Limb (tissue), 2 donors: ENCODE measurements at regions not wholly inside any gene's neighbourhood (a gene's known extent, or its start where the extent isn't known, plus 50 kb on each side); places are given as distances from the start of the nearest gene placed in this dataset.

Experiments
- DNase-seq, 2 donors: peaks; one replicate each; pipeline ENCODE4 v3.0.0-alpha.2; 2016; ENCODE audit errors: extremely low spot score in 2 of 2

GRCh38 chr12:124504273-124505000 is 63.0 kb downstream of the NCOR2 start:
- no peak for DNase-seq

DNA sequence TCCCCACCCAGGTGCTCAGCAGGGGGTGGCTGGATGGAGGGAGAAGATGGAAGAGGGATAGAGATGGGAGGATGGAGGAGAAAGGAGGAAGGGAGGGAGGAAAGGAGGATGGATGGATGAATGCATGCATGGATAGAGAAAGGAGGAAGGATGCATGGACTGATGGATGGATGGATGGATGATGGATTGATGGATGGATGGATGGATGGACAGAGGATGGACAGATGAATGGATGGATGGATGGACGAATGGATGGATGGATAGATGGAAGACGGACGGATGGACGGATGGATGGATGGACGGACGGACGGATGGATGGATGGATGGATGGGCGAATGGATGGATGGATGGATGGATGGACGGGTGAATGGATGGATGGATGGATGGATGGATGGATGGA is 64.1 kb downstream of the NCOR2 start:
- no peak for DNase-seq

DNA sequence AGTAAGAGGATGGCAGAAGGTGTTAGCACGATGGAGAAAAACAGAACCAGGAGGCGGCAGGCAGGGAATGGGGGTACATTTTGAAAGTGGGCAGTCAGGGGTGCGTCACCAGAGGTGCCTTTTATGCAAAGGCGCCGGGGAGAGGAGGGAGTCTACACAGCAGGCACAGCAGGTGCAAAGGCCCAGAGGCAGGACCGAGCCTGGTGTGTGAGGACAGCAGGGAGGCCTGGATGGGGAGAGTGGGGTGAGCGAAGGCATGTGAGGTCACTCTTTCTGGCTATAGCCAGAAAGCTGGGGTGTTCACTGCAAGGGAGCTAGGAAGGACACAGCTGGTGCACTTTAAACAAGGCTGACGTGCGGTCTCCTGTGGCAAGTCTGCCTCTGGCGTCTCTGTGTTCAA is 65.0 kb downstream of the NCOR2 start:
- DNase-seq = no peak

- no peak for DNase-seq
Measured at GRCh38 chr12:124501827-124502226, 65.6 kb downstream of the NCOR2 start.

- peak in 1 of 2 donors; percentile 56 for DNase-seq
Measured at GRCh38 chr12:124501112-124501561, 66.3 kb downstream of the NCOR2 start.

GRCh38 chr12:124499898-124500244 is 67.5 kb downstream of the NCOR2 start:
- no peak for DNase-seq

DNA sequence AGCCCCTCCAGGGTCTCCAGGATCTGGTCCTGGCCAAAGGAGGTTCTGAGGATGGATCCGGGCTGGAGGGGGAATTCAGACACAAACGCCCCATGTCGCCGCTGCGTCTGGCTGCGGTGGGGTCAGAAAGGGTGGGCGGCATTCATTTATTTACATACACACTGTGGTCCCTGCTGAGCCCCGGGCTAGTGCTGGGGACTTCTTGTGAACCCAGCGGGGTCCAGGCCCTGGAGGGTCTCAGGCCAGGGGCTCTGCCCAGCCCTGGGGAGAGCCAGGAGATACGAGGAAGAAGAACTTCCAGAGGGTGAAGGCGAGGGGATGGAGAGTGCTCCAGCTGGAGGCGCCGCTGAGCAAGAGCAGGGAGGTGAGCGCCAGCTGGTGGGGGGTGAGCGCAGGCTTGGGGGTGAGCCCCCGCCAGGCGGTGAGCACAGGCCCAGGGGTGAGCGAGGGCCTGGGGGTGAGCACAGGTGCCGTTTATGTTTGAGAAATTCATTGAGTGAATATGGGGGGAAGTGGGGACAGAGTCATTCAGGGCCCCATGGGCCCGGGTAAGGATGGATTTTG is 68.1 kb downstream of the NCOR2 start:
- no peak for DNase-seq

DNA sequence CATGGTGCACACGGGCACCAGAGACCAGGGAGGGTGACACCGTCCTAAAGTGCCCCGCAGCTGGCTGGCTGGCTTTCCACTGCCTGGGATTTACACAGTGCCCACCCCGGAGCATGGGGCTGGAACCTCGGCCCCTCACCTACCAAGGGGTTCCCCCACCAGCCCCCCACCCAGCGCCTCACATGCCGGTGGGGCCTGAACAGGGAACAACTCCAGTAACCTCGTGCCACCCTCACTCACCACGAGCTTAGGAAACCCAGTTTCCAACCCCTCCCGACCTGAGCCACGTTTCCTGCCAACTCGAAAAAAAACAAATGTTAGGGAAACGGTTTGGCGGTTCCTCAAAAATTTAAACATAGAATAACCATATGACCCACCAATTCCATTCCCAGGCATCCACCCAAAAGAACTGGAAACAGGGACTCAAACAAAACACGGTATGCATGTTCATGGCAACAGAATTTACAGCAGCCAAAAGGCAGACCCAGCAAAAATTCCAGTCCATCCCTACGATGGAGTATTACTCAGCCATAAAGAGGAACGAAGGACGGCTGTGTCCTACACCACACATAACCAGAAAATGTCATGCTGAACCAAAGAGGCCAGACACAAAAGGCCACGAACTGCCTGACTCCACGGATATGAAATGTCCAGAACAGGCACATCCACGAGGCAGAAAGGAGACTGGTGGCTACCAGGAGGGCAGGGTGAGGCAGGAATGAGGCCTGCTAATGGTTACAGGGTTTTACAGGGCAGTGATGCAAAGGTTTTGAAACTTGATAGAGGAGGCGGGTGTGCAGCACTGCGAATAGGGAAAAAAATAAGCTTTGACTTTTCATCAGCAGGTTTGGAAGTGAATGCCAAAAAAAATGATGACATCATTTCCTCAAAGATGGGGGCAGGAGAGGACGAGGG is 68.9 kb downstream of the NCOR2 start:
- peak; percentile 58 to 66 for DNase-seq

DNA sequence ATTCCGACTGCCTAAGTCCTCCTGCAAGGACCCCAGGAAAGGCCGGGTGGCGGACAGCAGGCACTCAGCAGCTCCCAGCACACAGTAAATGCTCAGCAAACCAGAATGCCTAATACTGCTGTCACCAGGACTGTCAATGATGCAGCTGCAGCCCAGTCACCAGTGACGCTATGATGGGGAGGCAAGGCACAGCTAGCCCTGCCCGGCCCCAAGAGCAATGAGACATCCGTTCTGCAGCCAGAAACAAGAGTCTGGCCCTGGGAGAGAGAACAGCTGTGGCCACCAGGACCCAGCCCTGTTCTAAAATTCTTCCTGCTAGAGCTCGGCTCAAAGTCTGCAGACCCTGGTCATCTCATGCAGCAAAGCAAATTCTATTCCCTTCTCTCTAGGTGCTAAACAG is 69.8 kb downstream of the NCOR2 start:
- peak in 1 of 2 donors; percentile 79 for DNase-seq

DNA sequence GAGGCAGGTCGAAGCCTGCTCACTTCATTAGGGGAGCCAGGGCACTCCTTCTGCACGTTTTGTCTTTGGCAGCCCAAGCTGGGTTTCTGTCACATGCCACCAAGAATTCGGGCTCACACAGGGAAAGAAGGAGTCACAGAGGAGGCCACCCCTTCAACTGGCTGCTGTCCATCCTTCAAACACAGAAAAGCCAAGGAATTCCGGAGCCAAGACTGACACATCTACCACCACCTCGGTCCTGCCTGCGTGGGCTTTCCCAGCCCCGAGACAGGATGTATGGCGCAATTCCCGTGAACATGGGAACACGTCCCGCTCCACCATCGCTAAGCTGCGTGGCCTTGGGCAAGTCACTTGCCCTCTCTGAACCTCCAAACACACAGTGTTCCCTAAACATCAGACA is 70.4 kb downstream of the NCOR2 start:
- no peak for DNase-seq

DNA sequence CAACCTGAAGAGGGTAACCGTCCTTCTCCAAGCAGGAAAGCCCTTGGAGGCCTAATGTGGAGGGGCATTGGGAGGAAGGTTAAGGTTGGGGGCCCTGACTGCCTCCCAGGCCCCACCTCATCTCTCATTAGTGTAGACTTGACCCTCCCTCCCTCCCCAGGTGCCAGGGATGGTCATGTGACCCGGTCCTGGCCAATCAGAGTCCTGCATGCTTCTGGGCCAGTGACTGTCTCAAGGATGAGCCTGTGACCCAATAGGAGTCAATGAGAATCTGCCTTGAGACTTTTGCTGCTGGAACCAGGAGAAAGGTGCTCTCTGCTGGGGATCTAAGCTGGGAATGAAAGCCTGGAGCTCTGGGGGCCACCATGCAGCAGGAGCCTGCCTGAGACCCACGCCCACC is 70.8 kb downstream of the NCOR2 start:
- DNase-seq = no peak

DNA sequence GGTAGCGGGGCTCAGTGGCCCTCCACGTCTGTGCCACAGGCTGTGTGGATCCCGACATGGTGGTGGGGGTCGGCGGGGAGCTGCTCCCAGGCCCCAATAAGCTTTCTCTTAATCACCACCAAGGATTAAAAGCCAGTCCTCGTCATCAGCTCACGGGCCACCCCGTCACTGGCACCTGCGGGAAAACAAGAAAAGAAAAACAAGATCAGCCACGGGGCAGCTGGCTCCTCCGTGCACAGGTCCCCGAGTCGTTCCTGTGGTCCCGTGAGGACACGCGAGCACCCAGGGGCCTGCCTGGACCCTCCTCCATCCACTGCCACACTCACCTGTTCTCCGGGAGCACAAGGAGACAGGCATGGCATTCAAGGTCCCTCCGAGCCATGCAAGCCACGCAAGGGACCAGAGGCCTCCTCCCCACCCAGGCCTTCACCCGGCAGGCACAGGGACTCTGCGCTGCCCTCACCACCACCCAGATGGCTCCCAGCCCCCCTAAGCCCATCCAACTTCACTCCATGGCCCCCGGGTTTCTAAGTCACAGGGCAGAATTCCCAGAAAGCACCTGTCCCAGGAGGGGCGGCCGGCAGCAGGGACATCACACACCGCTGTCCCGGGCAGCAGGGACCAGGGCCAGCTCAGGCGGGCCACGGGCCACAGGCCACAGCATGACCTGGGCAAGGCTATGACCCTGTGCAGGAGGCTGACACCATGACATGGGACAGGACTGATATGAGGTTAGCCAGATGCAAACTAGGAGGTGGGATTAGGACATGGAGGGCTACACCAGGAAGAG is 72.0 kb downstream of the NCOR2 start:
- DNase-seq = no peak

DNA sequence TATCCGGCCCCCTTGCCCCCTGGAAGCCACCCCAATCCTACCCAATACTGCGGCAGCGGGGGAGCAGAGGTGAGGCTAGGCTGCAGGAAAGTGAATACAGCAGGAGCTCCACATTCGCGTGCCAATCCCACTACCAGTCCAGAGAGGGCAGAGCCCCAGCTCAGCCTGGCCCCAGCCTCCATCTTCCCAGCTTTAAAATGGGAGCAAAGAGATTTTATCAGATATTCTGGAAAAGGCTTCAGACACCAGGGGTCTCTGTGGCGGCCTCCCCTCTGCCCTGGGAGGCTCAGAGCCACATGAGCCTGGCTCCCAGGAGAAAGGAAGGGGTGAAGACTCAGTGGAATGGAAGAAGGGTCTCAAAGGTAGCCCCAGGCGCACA is 72.7 kb downstream of the NCOR2 start:
- DNase-seq = no peak

DNA sequence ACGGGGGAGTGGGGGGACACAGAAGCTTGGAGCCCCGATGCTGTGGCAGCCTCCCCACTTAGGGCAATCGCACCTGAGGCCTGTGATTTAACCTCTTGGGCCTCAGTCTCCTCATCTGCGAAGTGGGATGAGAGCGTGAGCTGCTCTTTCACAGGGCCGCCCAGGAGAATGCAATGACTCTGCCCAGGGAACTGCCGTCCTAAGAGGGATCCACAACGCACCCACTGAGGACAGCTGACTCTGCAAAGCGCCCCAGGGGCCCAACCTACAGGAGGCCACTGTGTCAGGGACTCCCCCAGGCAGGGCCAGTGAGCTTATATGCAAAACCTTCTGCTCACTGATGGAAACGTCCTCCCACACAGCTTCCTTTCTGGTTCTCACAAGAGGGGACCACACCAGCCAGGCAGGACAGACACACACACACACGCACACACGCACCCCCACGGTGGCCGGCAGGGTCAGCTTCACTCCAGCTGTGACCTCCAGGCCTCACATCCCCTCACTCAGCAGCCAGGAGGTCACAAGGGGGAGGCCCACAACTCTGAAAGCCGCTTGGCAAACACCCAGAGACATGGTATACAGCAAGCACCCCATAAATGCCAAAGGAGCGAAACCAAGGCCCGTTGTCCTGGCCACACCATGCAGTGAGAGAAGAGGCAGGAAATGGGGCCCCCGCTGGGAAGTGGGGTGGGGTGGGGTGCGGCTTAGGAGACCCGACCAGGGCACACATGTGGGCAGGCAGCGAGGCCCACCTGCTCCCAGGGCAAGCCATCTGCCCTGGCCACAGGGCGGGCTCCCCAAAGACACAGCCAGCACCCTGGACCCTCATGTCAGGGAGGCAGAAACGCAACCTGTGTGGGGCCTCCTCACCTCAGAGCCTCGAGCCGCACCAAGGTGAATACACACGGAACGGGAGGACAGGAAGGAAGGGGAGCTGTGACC is 73.3 kb downstream of the NCOR2 start:
- DNase-seq = no peak

DNA sequence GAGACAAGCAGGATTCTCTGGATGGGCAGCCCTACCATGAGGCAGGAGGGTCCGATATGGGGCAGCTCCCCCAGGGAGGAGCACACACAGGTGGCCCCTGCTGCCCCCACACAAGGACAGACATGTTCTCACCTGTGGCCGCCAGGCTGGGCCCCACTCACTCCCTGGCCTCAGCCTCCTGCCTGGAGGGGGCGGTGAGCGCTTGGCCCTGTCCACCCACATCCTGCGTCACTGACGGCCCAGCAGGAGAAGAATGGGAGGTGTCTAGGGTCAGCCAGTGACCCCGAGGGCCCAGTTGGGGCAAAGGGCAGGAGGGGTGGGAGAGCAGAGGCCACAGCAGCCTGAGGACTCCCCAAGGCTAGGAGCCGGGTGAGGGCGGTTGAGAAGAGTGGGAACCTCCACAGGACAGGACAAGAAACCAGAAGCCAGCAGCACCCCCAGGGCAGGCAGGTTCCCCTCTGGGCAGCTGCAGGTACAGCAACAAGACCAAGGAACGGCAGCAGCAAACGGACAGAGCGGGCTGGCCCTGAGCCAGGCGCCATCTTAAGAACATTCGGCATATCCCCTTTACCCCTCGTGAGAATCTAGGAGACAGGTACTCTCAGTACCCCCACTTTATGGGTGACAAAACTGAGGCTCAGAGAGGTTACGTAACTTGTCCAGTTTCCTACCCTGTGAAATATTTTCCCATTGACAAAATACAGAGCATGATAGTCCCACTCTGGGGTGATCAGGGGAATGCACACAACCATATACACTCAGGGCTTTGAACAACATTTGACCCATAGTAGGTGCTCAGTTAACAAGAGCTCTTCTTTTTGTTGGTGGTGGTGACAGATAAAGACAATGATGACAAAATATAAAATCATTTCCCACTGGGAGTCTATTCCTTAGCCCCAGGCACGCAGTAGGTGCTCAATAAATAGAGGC is 74.3 kb downstream of the NCOR2 start:
- DNase-seq = no peak

DNA sequence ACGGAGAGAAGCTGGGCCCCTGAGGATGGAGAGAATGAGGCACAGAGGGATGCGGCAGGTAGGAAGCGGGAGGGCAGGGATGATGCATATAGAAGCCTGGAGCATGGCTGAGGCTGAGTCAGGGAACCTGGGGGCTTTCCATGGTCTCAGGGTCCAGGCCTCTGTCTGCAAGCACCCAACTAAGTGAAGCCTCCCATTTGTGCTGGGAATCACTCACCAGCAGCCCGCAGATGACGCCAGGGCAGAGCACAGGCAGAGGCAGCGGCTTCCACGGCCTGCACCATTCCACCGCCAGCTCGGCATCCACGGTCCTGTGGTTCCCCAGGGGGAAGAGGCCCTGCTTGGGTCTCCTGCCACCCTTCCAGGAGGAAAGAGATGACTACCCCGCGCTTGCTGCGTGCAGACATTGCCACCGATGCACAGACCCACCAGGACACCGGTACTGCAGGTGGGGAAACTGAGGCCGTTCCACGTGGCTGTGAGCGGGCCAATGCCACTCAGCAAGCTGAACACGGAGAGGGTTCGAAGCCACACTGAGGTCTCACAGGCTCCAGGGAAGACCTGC is 75.5 kb downstream of the NCOR2 start:
- DNase-seq = no peak

DNA sequence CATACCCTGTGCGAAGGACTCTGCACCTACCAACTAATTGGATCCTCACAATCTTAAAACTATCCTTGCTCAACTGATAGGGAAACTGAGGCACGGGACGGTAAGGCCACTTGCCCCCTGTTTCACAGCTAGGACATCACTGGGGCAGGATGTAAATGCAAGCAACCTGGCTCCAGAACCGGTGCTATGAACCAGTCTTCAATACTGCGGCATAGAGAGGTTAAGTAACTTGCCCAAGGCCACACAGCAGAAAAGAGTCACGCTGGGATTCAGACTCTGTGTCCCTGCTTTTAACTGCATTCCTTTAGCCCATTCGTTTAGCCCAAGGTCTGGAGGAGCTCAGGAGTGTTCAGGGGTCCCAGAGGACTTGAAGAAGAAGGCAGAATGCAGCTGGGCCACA is 76.1 kb downstream of the NCOR2 start:
- DNase-seq = no peak

DNA sequence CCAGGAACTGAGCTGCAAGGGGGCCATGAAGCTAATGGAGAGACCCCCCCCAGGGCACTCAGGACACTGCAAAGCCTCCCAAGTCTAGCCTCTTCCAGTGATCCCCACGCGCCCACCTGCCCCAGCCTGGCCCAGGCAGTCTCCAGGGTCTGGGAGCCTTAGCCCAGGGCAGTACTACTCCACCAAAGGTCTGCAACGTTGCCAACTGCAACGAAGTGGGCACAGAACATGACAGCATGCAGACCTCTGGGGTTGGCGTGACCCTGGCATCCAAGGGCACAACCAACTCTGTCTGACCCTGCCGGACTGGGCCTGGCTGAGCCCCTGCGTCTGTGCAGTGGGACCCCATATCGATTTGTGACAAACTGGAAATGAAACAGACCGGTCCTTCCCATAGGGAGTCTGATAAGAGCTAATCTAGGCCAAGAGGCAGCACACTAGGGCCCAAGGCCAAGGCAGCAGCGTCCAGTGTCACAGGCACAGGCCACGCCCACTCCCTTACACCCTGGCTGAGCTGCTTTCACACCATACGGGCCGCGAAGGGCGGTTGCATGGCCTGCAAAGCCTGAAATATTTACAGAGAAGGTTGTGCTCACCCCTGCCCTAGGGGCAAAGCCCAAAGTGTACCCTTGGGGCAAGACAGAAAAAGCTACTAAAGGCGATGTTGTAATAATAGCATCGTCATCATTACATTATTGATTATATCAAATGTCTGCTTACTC is 76.7 kb downstream of the NCOR2 start:
- DNase-seq = no peak
